IMR-90 (cell line): ENCODE measurements at regions not wholly inside any gene's neighbourhood (a gene's known extent, or its start where the extent isn't known, plus 50 kb on each side); places are given as distances from the start of the nearest gene placed in this dataset.

Source experiments
- ATAC-seq: fragments of 200-7000 bp; cut with Tn5 transposase; 2 replicates; pipeline ENCODE4 v1.9.1; 2020; ENCODE audit warnings: low read depth, mild to moderate bottlenecking, moderate library complexity
- BruUV-seq: library from RNA; stranded (reverse); fragments of 400-500 nt; replicated peaks from 2 replicates; lab custom pipeline; 2021; lab: Mats Ljungman, UMichigan
- CTCF ChIA-PET: fragments of 300-600 bp; formaldehyde crosslinking; extraction: SDS; loops from one replicate; lab custom pipeline; 2021; ENCODE audit warnings: antibody characterized with exemption; lab: Yijun Ruan, JAX
- POLR2A ChIA-PET: fragments of 300-600 bp; sonication (Branson Sonifier 250); formaldehyde crosslinking; loops from one replicate; lab custom pipeline; 2022; ENCODE audit warnings: antibody characterized with exemption; ENCODE audit not compliant: unreplicated experiment; lab: Charles Lee
- DNase-seq: peaks from one replicate; pipeline ENCODE4 v3.0.0; 2013
- H2AFZ ChIP-seq: replicated peaks from 2 replicates; pipeline ENCODE3; 2013; ENCODE audit warnings: low read length, mild to moderate bottlenecking; ENCODE audit not compliant: poor library complexity
- H2AK5ac ChIP-seq: 2 replicates; pipeline ENCODE4 v1.6.1; 2013; ENCODE audit warnings: low read depth, low read length, inconsistent platforms
- H2AK9ac ChIP-seq: replicated peaks from 2 replicates; pipeline ENCODE3; 2013; ENCODE audit warnings: mild to moderate bottlenecking, low read depth, low read length, moderate library complexity; ENCODE audit not compliant: poor library complexity
- H2BK120ac ChIP-seq: 2 replicates; pipeline ENCODE4 v1.6.1; 2013; ENCODE audit warnings: low read depth, low read length, inconsistent platforms
- H2BK15ac ChIP-seq: 3 replicates; pipeline ENCODE4 v1.6.1; 2013; ENCODE audit warnings: low read depth, low read length, inconsistent platforms
- H2BK20ac ChIP-seq: 2 replicates; pipeline ENCODE4 v1.6.1; 2013; ENCODE audit warnings: low read depth, mild to moderate bottlenecking, inconsistent platforms, low read length, moderate library complexity
- H2BK5ac ChIP-seq: 2 replicates; pipeline ENCODE4 v1.6.1; 2013; ENCODE audit warnings: mild to moderate bottlenecking, low read depth, low read length, inconsistent platforms; ENCODE audit not compliant: poor library complexity, severe bottlenecking
- H3K14ac ChIP-seq: replicated peaks from 2 replicates; pipeline ENCODE4 v1.6.1; 2013; ENCODE audit warnings: low read depth, low read length, inconsistent platforms
- H3K18ac ChIP-seq: 2 replicates; pipeline ENCODE4 v1.6.1; 2013; ENCODE audit warnings: low read depth, low read length, control low read depth
- H3K23ac ChIP-seq: 2 replicates; pipeline ENCODE4 v1.6.1; 2013; ENCODE audit warnings: low read depth, low read length, inconsistent platforms
- H3K27ac ChIP-seq: 2 replicates; pipeline ENCODE4 v1.5.1; 2013; ENCODE audit warnings: mild to moderate bottlenecking, control low read depth, low read length; ENCODE audit not compliant: insufficient read depth
- H3K27me3 ChIP-seq: 2 replicates; pipeline ENCODE4 v1.6.1; 2013; ENCODE audit warnings: low read length; ENCODE audit not compliant: control insufficient read depth, insufficient read depth
- H3K36me3 ChIP-seq: 2 replicates; pipeline ENCODE4 v1.6.1; 2013; ENCODE audit warnings: low read length, mixed read lengths; ENCODE audit not compliant: control insufficient read depth, insufficient read depth
- H3K4ac ChIP-seq: 2 replicates; pipeline ENCODE4 v1.6.1; 2013; ENCODE audit warnings: low read depth, low read length, inconsistent platforms
- H3K4me1 ChIP-seq: 2 replicates; pipeline ENCODE4 v1.6.1; 2013; ENCODE audit warnings: low read length, mixed read lengths; ENCODE audit not compliant: control insufficient read depth, insufficient read depth
- H3K4me2 ChIP-seq: 2 replicates; pipeline ENCODE4 v1.6.1; 2013; ENCODE audit warnings: low read depth, mild to moderate bottlenecking, control low read depth, low read length, moderate library complexity
- H3K4me3 ChIP-seq: 2 replicates; pipeline ENCODE4 v1.5.1; 2013; ENCODE audit warnings: low read depth, mild to moderate bottlenecking, control low read depth, low read length, moderate library complexity; ENCODE audit not compliant: insufficient read depth
- H3K56ac ChIP-seq: 2 replicates; pipeline ENCODE4 v1.6.1; 2013; ENCODE audit warnings: low read length, inconsistent platforms; ENCODE audit not compliant: insufficient read depth; ENCODE audit errors: extremely low read depth
- H3K79me1 ChIP-seq, 2 experiments: 2 replicates each; pipeline ENCODE4 v1.6.1; 2013; ENCODE audit warnings: low read length in 2 of 2, inconsistent platforms in 1 of 2, low read depth in 1 of 2
- H3K9ac ChIP-seq: 2 replicates; pipeline ENCODE4 v1.6.1; 2013; ENCODE audit warnings: low read depth, low read length, control low read depth
- H3K9me1 ChIP-seq: 2 replicates; pipeline ENCODE4 v1.6.1; 2013; ENCODE audit warnings: low read length, inconsistent platforms; ENCODE audit not compliant: insufficient read depth
- H3K9me3 ChIP-seq: 2 replicates; pipeline ENCODE4 v1.6.1; 2013; ENCODE audit warnings: low read length; ENCODE audit not compliant: control insufficient read depth, insufficient read depth
- H4K20me1 ChIP-seq: 2 replicates; pipeline ENCODE4 v1.6.1; 2013; ENCODE audit warnings: low read length, inconsistent platforms; ENCODE audit not compliant: insufficient read depth
- H4K5ac ChIP-seq: 2 replicates; pipeline ENCODE4 v1.6.1; 2013; ENCODE audit warnings: mild to moderate bottlenecking, low read depth, low read length, control low read depth
- H4K8ac ChIP-seq, 2 experiments: 2 replicates each; pipeline ENCODE4 v1.6.1; 2013; ENCODE audit warnings: low read depth in 2 of 2, low read length in 2 of 2, control low read depth in 1 of 2, inconsistent platforms in 1 of 2
- H4K91ac ChIP-seq: 2 replicates; pipeline ENCODE4 v1.6.1; 2013; ENCODE audit warnings: low read depth, low read length, inconsistent platforms; ENCODE audit not compliant: insufficient read depth
- MAFK ChIP-seq: IDR thresholded peaks from 2 replicates; pipeline ENCODE4 v1.6.1; 2012; ENCODE audit warnings: low read depth, low read length, improper control_type of control experiment
- POLR2A ChIP-seq: IDR thresholded peaks from 2 replicates; pipeline ENCODE4 v1.6.1; 2012; ENCODE audit warnings: mild to moderate bottlenecking, low read depth, low read length
- dilution Hi-C: fragments of 300-500 bp; cut with HindIII; formaldehyde crosslinking; loops from one replicate; pipeline ENCODE4 v1.14.3; 2018; ENCODE audit warnings: low sequenced_read_pairs; ENCODE audit not compliant: unreplicated experiment
- in situ Hi-C: fragments of 300-500 bp; cut with MboI; formaldehyde crosslinking; loops from 3 replicates; pipeline ENCODE4 v1.14.3; 2019; ENCODE audit warnings: low sequenced_read_pairs, inconsistent platforms, mixed read lengths
- intact Hi-C: fragments of 100-400 bp; cut with micrococcal nuclease; formaldehyde crosslinking; loops from 2 replicates; pipeline ENCODE4 v1.10.0; 2022

GRCh38 chr4:32789026-32789608, 2068.9 kb downstream of the PCDH7 start:
- no peaks in the 10 kb centered on the region; the same call in 1 of the 2 replicates for H3K9me3 ChIP-seq
- no peak overlapping the region for H3K14ac ChIP-seq
- H2AFZ ChIP-seq, result no peak overlapping the region
- dilution Hi-C loops (no loop called here), intact Hi-C loops (no loop called here), in situ Hi-C loops (no loop called here)
- H2AK5ac ChIP-seq, result no peak overlapping the region
- no peaks in the 10 kb centered on the region for H3K27me3 ChIP-seq
- no peak overlapping the region for H2AK9ac ChIP-seq
- no peaks in the 10 kb centered on the region for H4K20me1 ChIP-seq
- no peak overlapping the region for H2BK120ac ChIP-seq
- TF ChIP-seq MAFK (no peak), POLR2A (no peak)
- no peak for DNase-seq
- H3K4ac ChIP-seq, result no peak overlapping the region
- H3K9me1 ChIP-seq, result no peaks in the 10 kb centered on the region
- BruUV-seq, result no TSS peak
- ChIA-PET CTCF (interaction anchor here (0.6 kb wide), 2 partner anchors 82 to 838 kb away, joined by 3 read pairs; no protein-coding TSS in a partner anchor), POLR2A (no interaction called here)
- H3K79me1 ChIP-seq, result no peaks in the 10 kb centered on the region
- no peak overlapping the region for H2BK20ac ChIP-seq
- H3K4me2 ChIP-seq, result no peak overlapping the region
- no peak overlapping the region for H3K23ac ChIP-seq
- no peak for ATAC-seq
- no peak overlapping the region for H2BK5ac ChIP-seq
- no peak overlapping the region for H4K8ac ChIP-seq
- no peak overlapping the region for H3K4me3 ChIP-seq
- no peaks in the 10 kb centered on the region for H3K4me1 ChIP-seq
- no peak overlapping the region for H4K91ac ChIP-seq
- no peaks in the 10 kb centered on the region for H3K36me3 ChIP-seq
- no peak overlapping the region for H3K56ac ChIP-seq
- H4K5ac ChIP-seq, result no peak overlapping the region
- H3K18ac ChIP-seq, result no peak overlapping the region
- H3K9ac ChIP-seq, result no peak overlapping the region
- H2BK15ac ChIP-seq, result no peak overlapping the region
- no peak overlapping the region for H3K27ac ChIP-seq
